H9 (cell line): ENCODE measurements at regions not wholly inside any gene's neighbourhood (a gene's known extent, or its start where the extent isn't known, plus 50 kb on each side); places are given as distances from the start of the nearest gene placed in this dataset.

Source experiments
- DNase-seq: peaks from one replicate; pipeline ENCODE4 v3.0.0-alpha.2; 2017
- H2AFZ ChIP-seq: one replicate; pipeline ENCODE4 v1.6.1; 2013; ENCODE audit warnings: mild to moderate bottlenecking, low read length, control low read depth, moderate library complexity
- H2AK5ac ChIP-seq: 2 replicates; pipeline ENCODE4 v1.6.1; 2013; ENCODE audit warnings: low read length, control low read depth, mixed read lengths; ENCODE audit not compliant: insufficient read length
- H2BK120ac ChIP-seq: one replicate; pipeline ENCODE4 v1.6.1; 2013; ENCODE audit warnings: low read depth, mild to moderate bottlenecking, low read length, control low read depth, inconsistent platforms; ENCODE audit not compliant: poor library complexity, severe bottlenecking
- H2BK12ac ChIP-seq: 2 replicates; pipeline ENCODE4 v1.6.1; 2013; ENCODE audit warnings: low read length, control low read depth, mixed read lengths, low read depth; ENCODE audit not compliant: insufficient read length
- H2BK15ac ChIP-seq: 2 replicates; pipeline ENCODE4 v1.6.1; 2013; ENCODE audit warnings: low read depth, low read length, control low read depth
- H2BK20ac ChIP-seq: one replicate; pipeline ENCODE4 v1.6.1; 2013; ENCODE audit warnings: low read depth, mild to moderate bottlenecking, low read length, control low read depth, inconsistent platforms; ENCODE audit not compliant: poor library complexity, severe bottlenecking
- H2BK5ac ChIP-seq: 2 replicates; pipeline ENCODE4 v1.6.1; 2013; ENCODE audit warnings: low read length, control low read depth, mixed read lengths; ENCODE audit not compliant: insufficient read length
- H3K14ac ChIP-seq: 2 replicates; pipeline ENCODE4 v1.6.1; 2013; ENCODE audit warnings: low read length, control low read depth; ENCODE audit not compliant: insufficient read depth
- H3K18ac ChIP-seq: 2 replicates; pipeline ENCODE4 v1.6.1; 2013; ENCODE audit warnings: low read depth, mild to moderate bottlenecking, mixed read lengths, low read length, control low read depth; ENCODE audit not compliant: insufficient read length
- H3K23ac ChIP-seq: 2 replicates; pipeline ENCODE4 v1.6.1; 2013; ENCODE audit warnings: low read length, control low read depth, mixed read lengths, low read depth; ENCODE audit not compliant: insufficient read length
- H3K23me2 ChIP-seq: 2 replicates; pipeline ENCODE4 v1.6.1; 2013; ENCODE audit warnings: low read depth, mild to moderate bottlenecking, mixed read lengths, low read length, control low read depth; ENCODE audit not compliant: insufficient read length, poor library complexity, severe bottlenecking
- H3K27ac ChIP-seq: 2 replicates; pipeline ENCODE4 v1.5.1; 2013; ENCODE audit warnings: low read length, control low read depth, mixed read lengths, low read depth; ENCODE audit not compliant: insufficient read length
- H3K27me3 ChIP-seq: 2 replicates; pipeline ENCODE4 v1.6.1; 2013; ENCODE audit warnings: low read length, control low read depth, inconsistent platforms; ENCODE audit not compliant: insufficient read depth
- H3K4ac ChIP-seq: 2 replicates; pipeline ENCODE4 v1.6.1; 2013; ENCODE audit warnings: low read depth, mild to moderate bottlenecking, control low read depth, inconsistent platforms, low read length, moderate library complexity
- H3K4me1 ChIP-seq: 2 replicates; pipeline ENCODE4 v1.6.1; 2013; ENCODE audit warnings: low read length, control low read depth, inconsistent platforms; ENCODE audit not compliant: insufficient read depth
- H3K4me2 ChIP-seq: 2 replicates; pipeline ENCODE4 v1.6.1; 2013; ENCODE audit warnings: low read length, control low read depth, mixed read lengths; ENCODE audit not compliant: insufficient read length, insufficient read depth
- H3K56ac ChIP-seq: 2 replicates; pipeline ENCODE4 v1.6.1; 2013; ENCODE audit warnings: low read depth, mild to moderate bottlenecking, mixed read lengths, low read length, control low read depth; ENCODE audit not compliant: insufficient read length
- H3K79me1 ChIP-seq: 2 replicates; pipeline ENCODE4 v1.6.1; 2013; ENCODE audit warnings: low read depth, mild to moderate bottlenecking, moderate library complexity, low read length, control low read depth, inconsistent platforms; ENCODE audit not compliant: insufficient read depth, poor library complexity, severe bottlenecking
- H3K79me2 ChIP-seq: 2 replicates; pipeline ENCODE4 v1.6.1; 2013; ENCODE audit warnings: low read length, control low read depth, inconsistent platforms; ENCODE audit not compliant: insufficient read depth
- H3K9ac ChIP-seq: 2 replicates; pipeline ENCODE4 v1.6.1; 2013; ENCODE audit warnings: low read length, control low read depth, mixed read lengths; ENCODE audit not compliant: insufficient read length; ENCODE audit errors: extremely low read depth
- H3K9me3 ChIP-seq: one replicate; pipeline ENCODE4 v1.6.1; 2013; ENCODE audit warnings: low read depth, low read length, inconsistent platforms; ENCODE audit not compliant: control insufficient read depth
- H3T11ph ChIP-seq: one replicate; pipeline ENCODE4 v1.6.1; 2013; ENCODE audit warnings: mild to moderate bottlenecking, low read length, control low read depth, inconsistent platforms
- H4K20me1 ChIP-seq: one replicate; pipeline ENCODE4 v1.6.1; 2013; ENCODE audit not compliant: control insufficient read depth, insufficient read length, insufficient read depth
- H4K5ac ChIP-seq: 2 replicates; pipeline ENCODE4 v1.6.1; 2013; ENCODE audit warnings: low read depth, mild to moderate bottlenecking, mixed read lengths, low read length, control low read depth; ENCODE audit not compliant: insufficient read length
- H4K8ac ChIP-seq: replicated peaks from 2 replicates; pipeline ENCODE4 v1.6.1; 2013; ENCODE audit warnings: low read length, control low read depth, mixed read lengths, low read depth; ENCODE audit not compliant: insufficient read length
- H4K91ac ChIP-seq: 2 replicates; pipeline ENCODE4 v1.6.1; 2013; ENCODE audit warnings: low read depth, mild to moderate bottlenecking, moderate library complexity, mixed read lengths, low read length, control low read depth; ENCODE audit not compliant: insufficient read length
- H3K27ac Mint-ChIP-seq, 3 experiments: 2 replicates in 2 of 3; 3 replicates in 1 of 3; pipeline ENCODE4 v1.8.0; 2020 to 2021; ENCODE audit warnings: mixed read lengths in 3 of 3, mild to moderate bottlenecking in 1 of 3, moderate library complexity in 1 of 3
- H3K27me3 Mint-ChIP-seq: 2 replicates; pipeline ENCODE4 v1.8.0; 2021; ENCODE audit warnings: low read depth, mild to moderate bottlenecking, moderate library complexity, mixed read lengths
- H3K36me3 Mint-ChIP-seq, 3 experiments: 2 replicates in 2 of 3; 3 replicates in 1 of 3; pipeline ENCODE4 v1.8.0; 2020 to 2021; ENCODE audit warnings: low read depth in 3 of 3, mixed read lengths in 3 of 3; ENCODE audit not compliant: insufficient read depth in 1 of 3
- H3K4me1 Mint-ChIP-seq, 2 experiments: 2 replicates each; pipeline ENCODE4 v1.8.0; 2020; ENCODE audit warnings: mixed read lengths in 2 of 2
- H3K4me3 Mint-ChIP-seq, 2 experiments: 2 replicates in 1 of 2; 3 replicates in 1 of 2; pipeline ENCODE4 v1.8.0; 2020 to 2021; ENCODE audit warnings: mild to moderate bottlenecking in 2 of 2, mixed read lengths in 2 of 2, moderate library complexity in 1 of 2
- H3K9me3 Mint-ChIP-seq, 2 experiments: 2 replicates in 1 of 2; 3 replicates in 1 of 2; pipeline ENCODE4 v1.8.0; 2020; ENCODE audit warnings: mild to moderate bottlenecking in 2 of 2, mixed read lengths in 2 of 2, moderate library complexity in 1 of 2
- CTCF ChIP-seq: fragments of 200-600 bp; sonication (generic); conservative IDR thresholded peaks from 3 replicates; pipeline ENCODE4 v1.8.0; 2021; ENCODE audit warnings: antibody characterized with exemption, mild to moderate bottlenecking
- WGBS: extraction: QIAGEN DNeasy Blood & Tissue Kit; methylation state at CpG from one replicate; pipeline ENCODE4 v1.1.7; 2013; ENCODE audit warnings: missing lambda C conversion rate, low lambda C conversion rate, mixed read lengths; ENCODE audit not compliant: insufficient read length; ENCODE audit errors: extremely low coverage; 5-methylcytosine and 5-hydroxymethylcytosine counted together

- H4K91ac ChIP-seq = no peak overlapping the region
- no peaks in the 10 kb centered on the region for H3K9me3 ChIP-seq
- no peak overlapping the region for H3K4ac ChIP-seq
- H2BK120ac ChIP-seq = no peak overlapping the region
- no peak overlapping the region for H3K4me2 ChIP-seq
- no peak overlapping the region for H4K8ac ChIP-seq
- DNase-seq = no peak
- H3K23ac ChIP-seq = no peak overlapping the region
- no peak overlapping the region for H4K5ac ChIP-seq
- H2BK5ac ChIP-seq = no peak overlapping the region
- no peaks in the 10 kb centered on the region for H3K23me2 ChIP-seq
- H2AFZ ChIP-seq = no peak overlapping the region
- Mint-ChIP-seq H3K36me3 (no peaks in the 10 kb centered on the region), H3K9me3 (no peaks in the 10 kb centered on the region; a peak in 2 of 5 replicates), H3K4me1 (peaks cover 13 to 14% of the 10 kb centered on the region in 2 experiments), H3K27me3 (no peaks in the 10 kb centered on the region), H3K4me3 (no peak overlapping the region), H3K27ac (no peak overlapping the region)
- H3K4me1 ChIP-seq = peaks cover 5% of the 10 kb centered on the region; the same call in 1 of the 2 replicates
- H3K56ac ChIP-seq = no peak overlapping the region
- H3K14ac ChIP-seq = no peak overlapping the region
- H3K27me3 ChIP-seq = no peaks in the 10 kb centered on the region
- no peak overlapping the region for H2BK12ac ChIP-seq
- TF ChIP-seq CTCF = no peak
- no peak overlapping the region for H2AK5ac ChIP-seq
- H3K9ac ChIP-seq = no peak overlapping the region
- H3K79me1 ChIP-seq = no peaks in the 10 kb centered on the region
- no peaks in the 10 kb centered on the region for H4K20me1 ChIP-seq
- no peak overlapping the region for H3K18ac ChIP-seq
- no peak overlapping the region for H2BK20ac ChIP-seq
- WGBS = no CpG with 5 or more reads among the region's 1 CpG
- no peak overlapping the region for H3T11ph ChIP-seq
- H2BK15ac ChIP-seq = no peak overlapping the region
- H3K27ac ChIP-seq = no peak overlapping the region
- no peaks in the 10 kb centered on the region for H3K79me2 ChIP-seq
Measured at GRCh38 chr4:181431006-181431405, 812.2 kb upstream of the TENM3 start.
